Type B pancreatic cell (in vitro differentiated cells): ENCODE measurements at regions not wholly inside any gene's neighbourhood (a gene's known extent, or its start where the extent isn't known, plus 50 kb on each side); places are given as distances from the start of the nearest gene placed in this dataset.

Source experiments
- DNase-seq: peaks from one replicate; pipeline ENCODE4 v3.0.0; 2021; ENCODE audit warnings: mixed read lengths; ENCODE audit not compliant: unreplicated experiment; ENCODE audit errors: extremely low spot score
- H3K27ac Mint-ChIP-seq: 2 replicates; pipeline ENCODE4 v1.8.0; 2021; ENCODE audit warnings: mild to moderate bottlenecking, mixed read lengths
- H3K27me3 Mint-ChIP-seq: 2 replicates; pipeline ENCODE4 v1.8.0; 2021; ENCODE audit warnings: mixed read lengths
- H3K36me3 Mint-ChIP-seq: 2 replicates; pipeline ENCODE4 v1.8.0; 2021; ENCODE audit warnings: mixed read lengths
- H3K4me1 Mint-ChIP-seq: one replicate; pipeline ENCODE4 v1.8.0; 2021; ENCODE audit warnings: mixed read lengths; ENCODE audit not compliant: unreplicated experiment
- H3K4me3 Mint-ChIP-seq: 2 replicates; pipeline ENCODE4 v1.8.0; 2021; ENCODE audit warnings: mild to moderate bottlenecking, mixed read lengths
- H3K9me3 Mint-ChIP-seq: 2 replicates; pipeline ENCODE4 v1.8.0; 2021; ENCODE audit warnings: mixed read lengths
- CTCF ChIP-seq: fragments of 200-600 bp; sonication (generic); conservative IDR thresholded peaks from 2 replicates; pipeline ENCODE4 v1.5.0; 2021; ENCODE audit warnings: antibody characterized with exemption, mild to moderate bottlenecking

- no peak for DNase-seq
- H3K4me3 Mint-ChIP-seq, result no peak overlapping the region
- no peak for TF ChIP-seq CTCF
- no peak overlapping the region for H3K27ac Mint-ChIP-seq
- peaks cover 4% of the 10 kb centered on the region for H3K9me3 Mint-ChIP-seq
- H3K4me1 Mint-ChIP-seq, result peaks cover 19% of the 10 kb centered on the region
- H3K27me3 Mint-ChIP-seq, result no peaks in the 10 kb centered on the region
- no peaks in the 10 kb centered on the region for H3K36me3 Mint-ChIP-seq
Measured at GRCh38 chr1:167159782-167160181, 60.9 kb upstream of the POU2F1 start.

- peaks cover 25% of the 10 kb centered on the region for H3K4me1 Mint-ChIP-seq
- no peak for TF ChIP-seq CTCF
Measured at GRCh38 chr1:167161242-167161641, 59.4 kb upstream of the POU2F1 start.

GRCh38 chr1:167161762-167162161, 58.9 kb upstream of the POU2F1 start:
- Mint-ChIP-seq H3K36me3 (no peaks in the 10 kb centered on the region), H3K27ac (peak overlapping the region; percentile 14), H3K4me1 (peaks cover 30% of the 10 kb centered on the region)

More at GRCh38 chr1:167161242-167161641, 59.4 kb upstream of the POU2F1 start:
- DNase-seq, result no peak
- Mint-ChIP-seq H3K4me3 (no peak overlapping the region), H3K36me3 (no peaks in the 10 kb centered on the region), H3K27ac (peak overlapping the region; percentile 14), H3K9me3 (peaks cover 4% of the 10 kb centered on the region), H3K27me3 (no peaks in the 10 kb centered on the region)

GRCh38 chr1:167165219-167165618, 55.5 kb upstream of the POU2F1 start:
- no peak for TF ChIP-seq CTCF
- no peak for DNase-seq
- H3K4me1 Mint-ChIP-seq, result peaks cover 34% of the 10 kb centered on the region
- H3K9me3 Mint-ChIP-seq, result peaks cover 4% of the 10 kb centered on the region
- H3K36me3 Mint-ChIP-seq, result no peaks in the 10 kb centered on the region
- no peaks in the 10 kb centered on the region for H3K27me3 Mint-ChIP-seq
- no peak overlapping the region for H3K27ac Mint-ChIP-seq
- H3K4me3 Mint-ChIP-seq, result no peak overlapping the region

More at GRCh38 chr1:167161762-167162161, 58.9 kb upstream of the POU2F1 start:
- no peak overlapping the region for H3K4me3 Mint-ChIP-seq
- H3K9me3 Mint-ChIP-seq, result peaks cover 4% of the 10 kb centered on the region
- no peaks in the 10 kb centered on the region for H3K27me3 Mint-ChIP-seq
- no peak for TF ChIP-seq CTCF
- no peak for DNase-seq

GRCh38 chr1:167165948-167166689, 54.6 kb upstream of the POU2F1 start:
- Mint-ChIP-seq H3K4me3 (peak overlapping the region; percentile 62), H3K36me3 (no peaks in the 10 kb centered on the region), H3K27ac (peak overlapping the region; percentile 59), H3K27me3 (no peaks in the 10 kb centered on the region), H3K9me3 (peaks cover 4% of the 10 kb centered on the region), H3K4me1 (peaks cover 34% of the 10 kb centered on the region)
- no peak for TF ChIP-seq CTCF
- no peak for DNase-seq
